ENCODE measurements at regions not wholly inside any gene's neighbourhood (a gene's known extent, or its start where the extent isn't known, plus 50 kb on each side); places are given as distances from the start of the nearest gene placed in this dataset.

GRCh38 chrX:129115935-129116334 is 407.4 kb downstream of the SMARCA1 start:
- no peaks in the 10 kb centered on the region for H3K36me3 ChIP-seq
- no peak for ATAC-seq
- no peaks in the 10 kb centered on the region for H3K9me3 ChIP-seq
- H3K4me3 ChIP-seq = no peak overlapping the region
- TF ChIP-seq EP300 (IDR thresholded peaks at IDR 0.05) = no peak
- TF ChIP-seq POLR2AphosphoS5 (IDR thresholded peaks at IDR 0.05) = no peak
- TF ChIP-seq CTCF (IDR thresholded peaks at IDR 0.05) = no peak
- no peak for TF ChIP-seq POLR2A (IDR thresholded peaks at IDR 0.05)
- WGBS, 2 donors (ENCODE audit: low coverage in 1 of 2) = 80% methylated on average over 1 of the region's 1 CpG
- H3K27me3 ChIP-seq = no peaks in the 10 kb centered on the region
- H3K27ac ChIP-seq = no peak overlapping the region
- no peaks in the 10 kb centered on the region for H3K4me1 ChIP-seq

GRCh38 chrX:129115104-129115503 is 408.2 kb downstream of the SMARCA1 start:
- TF ChIP-seq POLR2AphosphoS5 (IDR thresholded peaks at IDR 0.05) = no peak
- no peak for TF ChIP-seq CTCF (IDR thresholded peaks at IDR 0.05)
- no peak for TF ChIP-seq POLR2A (IDR thresholded peaks at IDR 0.05)
- no peak for TF ChIP-seq EP300 (IDR thresholded peaks at IDR 0.05)
- H3K9me3 ChIP-seq = no peaks in the 10 kb centered on the region
- H3K36me3 ChIP-seq = no peaks in the 10 kb centered on the region
- no peaks in the 10 kb centered on the region for H3K4me1 ChIP-seq
- no peak for ATAC-seq
- no CpG with 5 or more reads among the region's 1 CpG for WGBS, 2 donors (ENCODE audit: low coverage in 1 of 2)
- H3K27me3 ChIP-seq = no peaks in the 10 kb centered on the region
- H3K4me3 ChIP-seq = no peak overlapping the region
- H3K27ac ChIP-seq = no peak overlapping the region

GRCh38 chrX:129111081-129111798 is 412.1 kb downstream of the SMARCA1 start:
- Histone ChIP-seq H3K36me3 (no peaks in the 10 kb centered on the region), H3K4me1 (no peaks in the 10 kb centered on the region), H3K27me3 (no peaks in the 10 kb centered on the region), H3K27ac (no peak overlapping the region), H3K4me3 (no peak overlapping the region), H3K9me3 (no peaks in the 10 kb centered on the region)
- no peak for ATAC-seq
- TF ChIP-seq EP300 (IDR thresholded peaks at IDR 0.05) (no peak), POLR2AphosphoS5 (IDR thresholded peaks at IDR 0.05) (no peak), POLR2A (IDR thresholded peaks at IDR 0.05) (no peak), CTCF (IDR thresholded peaks at IDR 0.05) (no peak)
- WGBS, 2 donors (ENCODE audit: low coverage in 1 of 2) = 62 to 77% methylated on average over 9 to 14 of the region's 15 CpGs

GRCh38 chrX:129108936-129109335 is 414.4 kb downstream of the SMARCA1 start:
- Histone ChIP-seq H3K27me3 (no peaks in the 10 kb centered on the region), H3K4me3 (no peak overlapping the region), H3K4me1 (no peaks in the 10 kb centered on the region), H3K36me3 (no peaks in the 10 kb centered on the region), H3K27ac (no peak overlapping the region), H3K9me3 (no peaks in the 10 kb centered on the region)
- no peak for TF ChIP-seq EP300 (IDR thresholded peaks at IDR 0.05)
- no peak for TF ChIP-seq POLR2AphosphoS5 (IDR thresholded peaks at IDR 0.05)
- no peak for TF ChIP-seq CTCF (IDR thresholded peaks at IDR 0.05)
- TF ChIP-seq POLR2A (IDR thresholded peaks at IDR 0.05) = no peak
- 74 to 83% methylated on average over 2 of the region's 4 CpGs for WGBS, 2 donors (ENCODE audit: low coverage in 1 of 2)
- ATAC-seq = no peak

- WGBS, 2 donors (ENCODE audit: low coverage in 1 of 2) = 66 to 86% methylated on average over 3 of the region's 3 CpGs
- no peaks in the 10 kb centered on the region for H3K4me1 ChIP-seq
- no peaks in the 10 kb centered on the region for H3K36me3 ChIP-seq
- no peak for ATAC-seq
- no peaks in the 10 kb centered on the region for H3K9me3 ChIP-seq
- H3K4me3 ChIP-seq = no peak overlapping the region
- no peaks in the 10 kb centered on the region for H3K27me3 ChIP-seq
- TF ChIP-seq POLR2A (IDR thresholded peaks at IDR 0.05) (no peak), EP300 (IDR thresholded peaks at IDR 0.05) (no peak), CTCF (IDR thresholded peaks at IDR 0.05) (no peak), POLR2AphosphoS5 (IDR thresholded peaks at IDR 0.05) (no peak)
- H3K27ac ChIP-seq = no peak overlapping the region
Measured at GRCh38 chrX:129099207-129099606, 424.1 kb downstream of the SMARCA1 start.
